GM19395 (cell line): ENCODE measurements at regions not wholly inside any gene's neighbourhood (a gene's known extent, or its start where the extent isn't known, plus 50 kb on each side); places are given as distances from the start of the nearest gene placed in this dataset.
"Not testable (repeated sequence)": the region's sequence is repeated elsewhere in the genome, so short reads cannot be mapped to it uniquely, and the experiment has no call there.

Experiments used
- ATAC-seq: cut with Tn5 transposase; IDR thresholded peaks from one replicate; pipeline ENCODE4 v1.9.1; 2021; ENCODE audit warnings: mild to moderate bottlenecking, moderate library complexity; ENCODE audit not compliant: unreplicated experiment

GRCh38 chr13:109981000-109981399, 194.6 kb upstream of the IRS2 start:
- ATAC-seq = no peak

- ATAC-seq = not testable (repeated sequence)
These were observed 193.3 kb upstream of the IRS2 start for GRCh38 chr13:109979676-109980075.

GRCh38 chr13:109979228-109979627, 192.8 kb upstream of the IRS2 start:
- no peak for ATAC-seq

- ATAC-seq = no peak
These were observed 191.0 kb upstream of the IRS2 start for GRCh38 chr13:109977212-109977968.

GRCh38 chr13:109976206-109976997, 190.0 kb upstream of the IRS2 start:
- ATAC-seq = no peak

- no peak for ATAC-seq
These were observed 188.0 kb upstream of the IRS2 start for GRCh38 chr13:109974354-109974753.

- ATAC-seq = no peak
These were observed 186.9 kb upstream of the IRS2 start for GRCh38 chr13:109973279-109973678.

- ATAC-seq = no peak
These were observed 185.2 kb upstream of the IRS2 start for GRCh38 chr13:109971456-109972090.

- no peak for ATAC-seq
These were observed 184.6 kb upstream of the IRS2 start for GRCh38 chr13:109971006-109971405.

GRCh38 chr13:109968876-109969577, 182.6 kb upstream of the IRS2 start:
- no peak for ATAC-seq

GRCh38 chr13:109963960-109964563, 177.7 kb upstream of the IRS2 start:
- ATAC-seq = no peak

- ATAC-seq = no peak
These were observed 177.0 kb upstream of the IRS2 start for GRCh38 chr13:109963384-109963783.

GRCh38 chr13:109959903-109960302, 173.5 kb upstream of the IRS2 start:
- ATAC-seq = no peak

- no peak for ATAC-seq
These were observed 171.5 kb upstream of the IRS2 start for GRCh38 chr13:109957875-109958274.

- ATAC-seq = no peak
These were observed 169.2 kb upstream of the IRS2 start for GRCh38 chr13:109955598-109955997.

GRCh38 chr13:109954441-109954840, 168.1 kb upstream of the IRS2 start:
- ATAC-seq = no peak

GRCh38 chr13:109951491-109951890, 165.1 kb upstream of the IRS2 start:
- no peak for ATAC-seq

- ATAC-seq = no peak
These were observed 163.0 kb upstream of the IRS2 start for GRCh38 chr13:109949397-109949796.

GRCh38 chr13:109947006-109947405, 160.6 kb upstream of the IRS2 start:
- no peak for ATAC-seq

GRCh38 chr13:109945206-109945960, 159.0 kb upstream of the IRS2 start:
- ATAC-seq = no peak
